ENCODE measurements at regions not wholly inside any gene's neighbourhood (a gene's known extent, or its start where the extent isn't known, plus 50 kb on each side); places are given as distances from the start of the nearest gene placed in this dataset.
"Not testable (repeated sequence)": the region's sequence is repeated elsewhere in the genome, so short reads cannot be mapped to it uniquely, and the experiment has no call there.

- peaks cover 0 to 3% of the 10 kb centered on the region in 2 donors for H3K9me3 Mint-ChIP-seq
- peaks cover 3 to 4% of the 10 kb centered on the region in 2 donors for H3K36me3 Mint-ChIP-seq
- H3K4me1 Mint-ChIP-seq = peaks cover 28 to 38% of the 10 kb centered on the region in 2 donors
- peak overlapping the region; percentile 83 for H3K27ac Mint-ChIP-seq
- H3K4me3 Mint-ChIP-seq = peak overlapping the region in 1 of 2 donors; percentile 7
- peak; percentile 60 for DNase-seq
- no peaks in the 10 kb centered on the region for H3K27me3 Mint-ChIP-seq
- peak; percentile 96 for ATAC-seq (replicated peaks)
Observed at GRCh38 chr14:24705840-24706239, 71.8 kb upstream of the GZMB start.

GRCh38 chr14:24701062-24701461 lies 67.1 kb upstream of the GZMB start:
- peaks cover 0 to 3% of the 10 kb centered on the region in 2 donors for H3K9me3 Mint-ChIP-seq
- H3K4me3 Mint-ChIP-seq = no peak overlapping the region
- no peaks in the 10 kb centered on the region for H3K27me3 Mint-ChIP-seq
- H3K36me3 Mint-ChIP-seq = peaks cover 3 to 4% of the 10 kb centered on the region in 2 donors
- ATAC-seq (replicated peaks) = no peak
- DNase-seq = no peak
- H3K4me1 Mint-ChIP-seq = peaks cover 36 to 53% of the 10 kb centered on the region in 2 donors
- no peak overlapping the region for H3K27ac Mint-ChIP-seq

- Mint-ChIP-seq H3K4me1 (peaks cover 31 to 47% of the 10 kb centered on the region in 2 donors), H3K4me3 (no peak overlapping the region), H3K27ac (peak overlapping the region; percentile 11), H3K27me3 (no peaks in the 10 kb centered on the region), H3K9me3 (peaks cover 0 to 3% of the 10 kb centered on the region in 2 donors), H3K36me3 (peaks cover 3 to 4% of the 10 kb centered on the region in 2 donors)
- ATAC-seq (replicated peaks) (peak; percentile 60 to 67), DNase-seq (no peak)
Observed at GRCh38 chr14:24700511-24700910, 66.5 kb upstream of the GZMB start.

GRCh38 chr14:24699052-24699451 lies 65.1 kb upstream of the GZMB start:
- Mint-ChIP-seq H3K36me3 (no peaks in the 10 kb centered on the region), H3K27ac (peak overlapping the region; percentile 21), H3K4me3 (no peak overlapping the region), H3K9me3 (no peaks in the 10 kb centered on the region), H3K27me3 (no peaks in the 10 kb centered on the region), H3K4me1 (peaks cover 18 to 33% of the 10 kb centered on the region in 2 donors)
- ATAC-seq (replicated peaks) = peak; percentile 69 to 74
- no peak for DNase-seq

GRCh38 chr14:24696280-24696920 lies 62.4 kb upstream of the GZMB start:
- not testable (repeated sequence) for ATAC-seq (replicated peaks); H3K4me3 Mint-ChIP-seq; DNase-seq; H3K9me3 Mint-ChIP-seq; H3K27me3 Mint-ChIP-seq; H3K36me3 Mint-ChIP-seq; H3K27ac Mint-ChIP-seq
- H3K4me1 Mint-ChIP-seq = peaks cover 16 to 42% of the 10 kb centered on the region in 2 donors

GRCh38 chr14:24695265-24696241 lies 61.6 kb upstream of the GZMB start:
- Mint-ChIP-seq H3K9me3 (no peaks in the 10 kb centered on the region), H3K36me3 (no peaks in the 10 kb centered on the region), H3K27ac (no peak overlapping the region), H3K4me1 (peaks cover 22 to 43% of the 10 kb centered on the region in 2 donors), H3K27me3 (no peaks in the 10 kb centered on the region), H3K4me3 (no peak overlapping the region)
- DNase-seq (peak; percentile 55), ATAC-seq (replicated peaks) (peak; percentile 83)

- ATAC-seq (replicated peaks) = no peak
- Mint-ChIP-seq H3K27me3 (no peaks in the 10 kb centered on the region), H3K4me3 (no peak overlapping the region), H3K27ac (no peak overlapping the region), H3K4me1 (peaks cover 17 to 40% of the 10 kb centered on the region in 2 donors), H3K9me3 (no peaks in the 10 kb centered on the region), H3K36me3 (no peaks in the 10 kb centered on the region)
- DNase-seq = no peak
Observed at GRCh38 chr14:24694680-24695079, 60.7 kb upstream of the GZMB start.

- Mint-ChIP-seq H3K9me3 (no peaks in the 10 kb centered on the region), H3K27ac (no peak overlapping the region), H3K4me1 (peaks cover 15 to 33% of the 10 kb centered on the region in 2 donors), H3K36me3 (no peaks in the 10 kb centered on the region), H3K4me3 (no peak overlapping the region), H3K27me3 (no peaks in the 10 kb centered on the region)
- DNase-seq = no peak
- no peak for ATAC-seq (replicated peaks)
Observed at GRCh38 chr14:24693983-24694382, 60.0 kb upstream of the GZMB start.

- H3K4me3 Mint-ChIP-seq = no peak overlapping the region
- H3K36me3 Mint-ChIP-seq = no peaks in the 10 kb centered on the region
- peaks cover 14 to 35% of the 10 kb centered on the region in 2 donors for H3K4me1 Mint-ChIP-seq
- peaks cover 0 to 6% of the 10 kb centered on the region in 2 donors for H3K27me3 Mint-ChIP-seq
- no peak for DNase-seq
- ATAC-seq (replicated peaks) = no peak
- no peak overlapping the region for H3K27ac Mint-ChIP-seq
- H3K9me3 Mint-ChIP-seq = no peaks in the 10 kb centered on the region
Observed at GRCh38 chr14:24693353-24693737, 59.4 kb upstream of the GZMB start.

- Mint-ChIP-seq H3K27ac (no peak overlapping the region), H3K4me3 (no peak overlapping the region), H3K9me3 (no peaks in the 10 kb centered on the region), H3K4me1 (peaks cover 15 to 40% of the 10 kb centered on the region in 2 donors), H3K27me3 (peaks cover 0 to 9% of the 10 kb centered on the region in 2 donors), H3K36me3 (no peaks in the 10 kb centered on the region)
- DNase-seq (no peak), ATAC-seq (replicated peaks) (no peak)
Observed at GRCh38 chr14:24692382-24693352, 58.7 kb upstream of the GZMB start.

GRCh38 chr14:24690492-24690891 lies 56.5 kb upstream of the GZMB start:
- H3K4me1 Mint-ChIP-seq = peaks cover 15 to 40% of the 10 kb centered on the region in 2 donors
- H3K27ac Mint-ChIP-seq = no peak overlapping the region
- DNase-seq (no peak), ATAC-seq (replicated peaks) (peak; percentile 35 to 37)
- H3K4me3 Mint-ChIP-seq = no peak overlapping the region
- no peaks in the 10 kb centered on the region for H3K9me3 Mint-ChIP-seq
- peaks cover 0 to 17% of the 10 kb centered on the region in 2 donors for H3K27me3 Mint-ChIP-seq
- no peaks in the 10 kb centered on the region for H3K36me3 Mint-ChIP-seq

- Mint-ChIP-seq H3K36me3 (no peaks in the 10 kb centered on the region), H3K27me3 (peaks cover 0 to 20% of the 10 kb centered on the region in 2 donors), H3K9me3 (no peaks in the 10 kb centered on the region), H3K4me1 (peaks cover 12 to 33% of the 10 kb centered on the region in 2 donors), H3K4me3 (no peak overlapping the region), H3K27ac (no peak overlapping the region)
- ATAC-seq (replicated peaks) = no peak
- no peak for DNase-seq
Observed at GRCh38 chr14:24688030-24688658, 54.2 kb upstream of the GZMB start.
